H1 (cell line): ENCODE measurements at regions not wholly inside any gene's neighbourhood (a gene's known extent, or its start where the extent isn't known, plus 50 kb on each side); places are given as distances from the start of the nearest gene placed in this dataset.

Experiments
- CTCF ChIA-PET: fragments of 300-600 bp; sonication (Branson Sonifier 250); formaldehyde crosslinking; loops from one replicate; lab custom pipeline; 2021; ENCODE audit not compliant: partially characterized antibody; lab: Charles Lee
- POLR2A ChIA-PET: fragments of 300-600 bp; sonication (Branson Sonifier 250); formaldehyde crosslinking; loops from one replicate; lab custom pipeline; 2021; ENCODE audit warnings: inconsistent platforms; ENCODE audit not compliant: partially characterized antibody; lab: Charles Lee
- DNase-seq, 2 experiments: peaks; one replicate each; pipeline versions ENCODE4 v3.0.0 to v3.0.0-alpha.2; 2010 to 2022; ENCODE audit warnings: low spot score in 2 of 2, low read depth in 1 of 2, mixed read lengths in 1 of 2
- FAIRE-seq: peaks from 2 replicates; lab custom pipeline; 2011; peaks lifted over from hg19 to GRCh38; lab: Jason Lieb, UNC
- H2AFZ ChIP-seq: 2 replicates; pipeline ENCODE4 v1.8.1; 2012; ENCODE audit warnings: low read length, inconsistent platforms
- H2AK5ac ChIP-seq: 2 replicates; pipeline ENCODE4 v1.6.1; 2013; ENCODE audit warnings: low read depth, low read length
- H2BK120ac ChIP-seq: replicated peaks from 2 replicates; pipeline ENCODE3; 2013; ENCODE audit warnings: low read depth, low read length, inconsistent platforms
- H2BK12ac ChIP-seq: 2 replicates; pipeline ENCODE4 v1.6.1; 2013; ENCODE audit warnings: low read depth, low read length
- H2BK15ac ChIP-seq: 2 replicates; pipeline ENCODE4 v1.6.1; 2013; ENCODE audit warnings: low read length
- H2BK20ac ChIP-seq: 2 replicates; pipeline ENCODE4 v1.6.1; 2013; ENCODE audit warnings: low read length
- H2BK5ac ChIP-seq: 2 replicates; pipeline ENCODE4 v1.6.1; 2013; ENCODE audit warnings: low read depth, low read length
- H3K14ac ChIP-seq: 2 replicates; pipeline ENCODE4 v1.6.1; 2013; ENCODE audit warnings: inconsistent platforms; ENCODE audit not compliant: insufficient read length
- H3K18ac ChIP-seq: 2 replicates; pipeline ENCODE4 v1.6.1; 2013; ENCODE audit warnings: low read length; ENCODE audit errors: extremely low read depth
- H3K23ac ChIP-seq: 2 replicates; pipeline ENCODE4 v1.6.1; 2013; ENCODE audit warnings: inconsistent platforms; ENCODE audit not compliant: insufficient read length
- H3K23me2 ChIP-seq: 2 replicates; pipeline ENCODE4 v1.6.1; 2013; ENCODE audit warnings: low read depth, low read length
- H3K27ac ChIP-seq: 2 replicates; pipeline ENCODE4 v1.6.1; 2011; ENCODE audit warnings: low read depth, low read length, inconsistent platforms
- H3K27me3 ChIP-seq, 4 experiments: replicated peaks in 1 of 4; 1 replicate in 1 of 4; 2 replicates in 3 of 4; pipeline versions ENCODE4 v1.6.1 to v1.8.1; 2011 to 2013; ENCODE audit warnings: low read length in 3 of 4, mild to moderate bottlenecking in 3 of 4, inconsistent platforms in 2 of 4, mixed read lengths in 2 of 4, moderate library complexity in 1 of 4; ENCODE audit not compliant: control insufficient read depth in 3 of 4, insufficient read depth in 3 of 4; ENCODE audit errors: extremely low read depth in 1 of 4
- H3K36me3 ChIP-seq, 4 experiments: 2 replicates each; pipeline versions ENCODE4 v1.6.1 to v1.8.1; 2011 to 2013; ENCODE audit warnings: mild to moderate bottlenecking in 4 of 4, low read length in 3 of 4, moderate library complexity in 2 of 4, control low read depth in 1 of 4, inconsistent platforms in 1 of 4; ENCODE audit not compliant: insufficient read depth in 4 of 4, control insufficient read depth in 2 of 4
- H3K4ac ChIP-seq: replicated peaks from 2 replicates; pipeline ENCODE3; 2013; ENCODE audit warnings: low read length, low read depth, mixed read lengths, inconsistent platforms; ENCODE audit not compliant: insufficient read length
- H3K4me1 ChIP-seq, 4 experiments: replicated peaks in 1 of 4; 1 replicate in 1 of 4; 2 replicates in 3 of 4; pipeline versions ENCODE4 v1.6.1 to v1.8.1; 2011 to 2013; ENCODE audit warnings: low read length in 3 of 4, inconsistent platforms in 2 of 4, mixed read lengths in 1 of 4; ENCODE audit not compliant: insufficient read depth in 4 of 4, control insufficient read depth in 3 of 4
- H3K4me2 ChIP-seq, 2 experiments: 2 replicates each; pipeline versions ENCODE4 v1.6.1 to v1.8.1; 2011 to 2013; ENCODE audit warnings: low read depth in 2 of 2, low read length in 2 of 2, control low read depth in 1 of 2, inconsistent platforms in 1 of 2, mild to moderate bottlenecking in 1 of 2; ENCODE audit not compliant: insufficient read depth in 1 of 2
- H3K4me3 ChIP-seq, 4 experiments: fragments of 200-600, 300-600 bp in 1 of 4; sonication (generic), shearing (Covaris generic), sonication (Bioruptor Twin) in 1 of 4; 2 replicates each; pipeline versions ENCODE4 v1.5.1 to v1.8.1; 2011 to 2016; ENCODE audit warnings: low read length in 4 of 4, low read depth in 3 of 4, control low read depth in 2 of 4, inconsistent platforms in 2 of 4, mild to moderate bottlenecking in 2 of 4, mixed read lengths in 1 of 4, moderate library complexity in 1 of 4; ENCODE audit not compliant: insufficient read depth in 2 of 4; ENCODE audit errors: extremely low read depth in 1 of 4
- H3K56ac ChIP-seq: replicated peaks from 2 replicates; pipeline ENCODE3; 2013; ENCODE audit warnings: low read depth, mild to moderate bottlenecking, mixed read lengths, low read length, inconsistent platforms; ENCODE audit not compliant: insufficient read length
- H3K79me1 ChIP-seq: 2 replicates; pipeline ENCODE4 v1.6.1; 2013; ENCODE audit warnings: low read depth, low read length, control low read depth
- H3K79me2 ChIP-seq, 2 experiments: 2 replicates each; pipeline versions ENCODE4 v1.6.1 to v1.8.1; 2012 to 2013; ENCODE audit warnings: low read length in 2 of 2, mild to moderate bottlenecking in 2 of 2, inconsistent platforms in 1 of 2; ENCODE audit not compliant: insufficient read depth in 2 of 2, control insufficient read depth in 1 of 2
- H3K9ac ChIP-seq, 4 experiments: replicated peaks in 1 of 4; 1 replicate in 1 of 4; 2 replicates in 3 of 4; pipeline versions ENCODE4 v1.6.1 to v1.8.1; 2011 to 2013; ENCODE audit warnings: low read depth in 3 of 4, low read length in 3 of 4, control low read depth in 2 of 4, mild to moderate bottlenecking in 2 of 4, moderate library complexity in 2 of 4, inconsistent platforms in 1 of 4; ENCODE audit errors: extremely low read depth in 1 of 4
- H3K9me3 ChIP-seq, 2 experiments: 2 replicates each; pipeline versions ENCODE4 v1.6.1 to v1.8.1; 2012 to 2013; ENCODE audit warnings: mild to moderate bottlenecking in 2 of 2, moderate library complexity in 2 of 2, control low read depth in 1 of 2, inconsistent platforms in 1 of 2, low read depth in 1 of 2, low read length in 1 of 2, mixed read lengths in 1 of 2; ENCODE audit not compliant: insufficient read depth in 2 of 2
- H4K20me1 ChIP-seq, 2 experiments: replicated peaks in 1 of 2; 2 replicates each; pipeline versions ENCODE3 to v1.8.1; 2011 to 2013; ENCODE audit warnings: inconsistent platforms in 2 of 2, low read length in 2 of 2, mild to moderate bottlenecking in 1 of 2; ENCODE audit not compliant: insufficient read depth in 2 of 2, control insufficient read depth in 1 of 2
- H4K5ac ChIP-seq: 2 replicates; pipeline ENCODE4 v1.6.1; 2013; ENCODE audit warnings: low read length, low read depth, mixed read lengths, inconsistent platforms; ENCODE audit not compliant: insufficient read length
- H4K8ac ChIP-seq: 2 replicates; pipeline ENCODE4 v1.8.0; 2013; ENCODE audit warnings: mild to moderate bottlenecking, moderate library complexity, low read length, inconsistent platforms; ENCODE audit not compliant: insufficient read depth; ENCODE audit errors: extremely low read depth
- H4K91ac ChIP-seq: replicated peaks from 2 replicates; pipeline ENCODE3; 2013; ENCODE audit warnings: low read length, mixed read lengths, inconsistent platforms; ENCODE audit not compliant: insufficient read length
- EZH2 ChIP-seq: fragments of 200-600 bp; sonication (generic); IDR thresholded peaks from 2 replicates; pipeline ENCODE4 v1.7.1; 2012; ENCODE audit warnings: low read depth, mild to moderate bottlenecking, moderate library complexity, low read length, inconsistent platforms; ENCODE audit not compliant: severe bottlenecking
- GTF2F1 ChIP-seq: IDR thresholded peaks from 2 replicates; pipeline ENCODE4 v1.6.1; 2012; ENCODE audit warnings: low read depth, low read length, improper control_type of control experiment, borderline replicate concordance
- RAD21 ChIP-seq, 2 experiments: IDR thresholded peaks in 1 of 2; conservative IDR thresholded peaks in 1 of 2; 2 replicates each; pipeline ENCODE4 v1.6.1; 2011; ENCODE audit warnings: low read depth in 2 of 2, low read length in 2 of 2, improper control_type of control experiment in 1 of 2, inconsistent platforms in 1 of 2, mild to moderate bottlenecking in 1 of 2, moderate library complexity in 1 of 2
- SIX5 ChIP-seq: IDR thresholded peaks from 2 replicates; pipeline ENCODE4 v1.6.1; 2011; ENCODE audit warnings: mild to moderate bottlenecking, low read depth, low read length
- WGBS, 2 experiments: shearing (Covaris generic) in 1 of 2; methylation state at CpG; one replicate each; pipeline versions ENCODE4 v1.1.6 to v1.1.7; 2013 to 2015; ENCODE audit warnings: low lambda C conversion rate in 2 of 2, mixed read lengths in 2 of 2, inconsistent platforms in 1 of 2, low coverage in 1 of 2, missing lambda C conversion rate in 1 of 2; ENCODE audit not compliant: insufficient replicate concordance in 2 of 2, insufficient coverage in 1 of 2, insufficient read length in 1 of 2; ENCODE audit errors: extremely low coverage in 1 of 2, missing lambda C conversion rate in 1 of 2; 5-methylcytosine and 5-hydroxymethylcytosine counted together

- Histone ChIP-seq H2BK15ac (no peak overlapping the region), H3K79me2 (no peaks in the 10 kb centered on the region), H3K36me3 (no peaks in the 10 kb centered on the region), H3K18ac (no peak overlapping the region; the same call in 1 of the 2 replicates), H3K4me1 (peaks cover 2 to 4% (median 3%) of the 10 kb centered on the region in 4 experiments; a peak in 5 of 7 replicates), H3K79me1 (no peaks in the 10 kb centered on the region), H2BK120ac (no peak overlapping the region), H3K56ac (no peak overlapping the region), H3K4me3 (no peak overlapping the region), H3K23me2 (no peaks in the 10 kb centered on the region), H2BK5ac (no peak overlapping the region), H2AK5ac (no peak overlapping the region), H2BK12ac (peak overlapping the region; percentile 46; the same call in 1 of the 2 replicates), H4K20me1 (no peaks in the 10 kb centered on the region), H3K4ac (no peak overlapping the region), H4K5ac (no peak overlapping the region), H3K4me2 (no peak overlapping the region), H3K23ac (no peak overlapping the region), H3K9ac (no peak overlapping the region), H3K14ac (no peak overlapping the region), H3K27ac (no peak overlapping the region), H2BK20ac (no peak overlapping the region), H4K91ac (no peak overlapping the region), H3K27me3 (no peaks in the 10 kb centered on the region), H3K9me3 (no peaks in the 10 kb centered on the region), H2AFZ (no peak overlapping the region), H4K8ac (no peak overlapping the region)
- TF ChIP-seq RAD21 (IDR thresholded peaks at IDR 0.05 in 1 of 2, conservative IDR thresholded peaks at IDR 0.05 in 1 of 2; ENCODE audit: low read depth in 2 of 2, low read length in 2 of 2) (peak in 1 of 2 experiments; percentile 24; a peak in 1 of 4 replicates), EZH2 (no peak), GTF2F1 (no peak), SIX5 (no peak)
- WGBS, 2 experiments = 88% methylated on average over 6 of the region's 6 CpGs; no CpG with 5 or more reads in 1 of the 2 experiments
- no peak for DNase-seq
- FAIRE-seq = no peak
- POLR2A ChIA-PET = no interaction called here
- CTCF ChIA-PET = interaction anchor here (1.3 to 2.0 kb wide), 2 partner anchors 11 to 26 kb away, joined by 5 read pairs; no protein-coding TSS in a partner anchor
These were observed 328.2 kb upstream of the CHRM3 start for GRCh38 chr1:239058190-239058589.
